Fibroblast of lung (primary cell): ENCODE measurements at regions not wholly inside any gene's neighbourhood (a gene's known extent, or its start where the extent isn't known, plus 50 kb on each side); places are given as distances from the start of the nearest gene placed in this dataset.

Experiments used
- DNase-seq, 2 donors: peaks; one replicate each; pipeline versions ENCODE4 v3.0.0 to v3.0.0-alpha.2; 2010; ENCODE audit warnings: low read depth in 2 of 2
- H2AFZ ChIP-seq: 2 replicates; pipeline ENCODE4 v1.5.1; 2012; ENCODE audit warnings: low read length, control low read depth, inconsistent platforms
- H3K27ac ChIP-seq: 2 replicates; pipeline ENCODE4 v1.5.1; 2011; ENCODE audit warnings: low read length, control low read depth; ENCODE audit not compliant: insufficient read depth
- H3K27me3 ChIP-seq: 2 replicates; pipeline ENCODE4 v1.5.1; 2011; ENCODE audit warnings: mild to moderate bottlenecking, low read length; ENCODE audit not compliant: control insufficient read depth, insufficient read depth
- H3K36me3 ChIP-seq: 2 replicates; pipeline ENCODE4 v1.5.1; 2011; ENCODE audit warnings: low read length; ENCODE audit not compliant: control insufficient read depth, insufficient read depth
- H3K4me1 ChIP-seq: 2 replicates; pipeline ENCODE4 v1.5.1; 2011; ENCODE audit warnings: low read length; ENCODE audit not compliant: control insufficient read depth, insufficient read depth; ENCODE audit errors: extremely low read depth
- H3K4me2 ChIP-seq: 2 replicates; pipeline ENCODE4 v1.5.1; 2011; ENCODE audit warnings: low read length, control low read depth; ENCODE audit not compliant: insufficient read depth; ENCODE audit errors: extremely low read depth
- H3K4me3 ChIP-seq, 4 experiments: fragments of 200-600 bp in 1 of 4; sonication (generic) in 1 of 4; replicated peaks in 1 of 4; 2 replicates each; pipeline ENCODE4 v1.5.1; 2011 to 2016; ENCODE audit warnings: low read length in 4 of 4, low read depth in 3 of 4, mild to moderate bottlenecking in 3 of 4, control low read depth in 2 of 4, inconsistent platforms in 1 of 4, mixed read lengths in 1 of 4; ENCODE audit not compliant: insufficient read depth in 1 of 4; ENCODE audit errors: control extremely low read depth in 1 of 4
- H3K79me2 ChIP-seq: 2 replicates; pipeline ENCODE4 v1.5.1; 2012; ENCODE audit warnings: mild to moderate bottlenecking, low read length, inconsistent platforms; ENCODE audit not compliant: control insufficient read depth, insufficient read depth
- H3K9ac ChIP-seq: 2 replicates; pipeline ENCODE4 v1.5.1; 2011; ENCODE audit warnings: mild to moderate bottlenecking, low read length, control low read depth; ENCODE audit not compliant: insufficient read depth
- H3K9me3 ChIP-seq: 2 replicates; pipeline ENCODE4 v1.5.1; 2012; ENCODE audit warnings: low read depth, low read length; ENCODE audit not compliant: control insufficient read depth, insufficient read depth
- H4K20me1 ChIP-seq: 2 replicates; pipeline ENCODE4 v1.5.1; 2011; ENCODE audit warnings: low read length; ENCODE audit not compliant: control insufficient read depth, insufficient read depth; ENCODE audit errors: extremely low read depth
- CTCF ChIP-seq, 2 donors: IDR thresholded peaks in 1 of 2; conservative IDR thresholded peaks in 1 of 2; 1 replicate in 1 of 2; 2 replicates in 1 of 2; pipeline ENCODE4 v1.5.1; 2011 to 2012; ENCODE audit warnings: low read length in 2 of 2, control low read depth in 1 of 2, inconsistent platforms in 1 of 2, low read depth in 1 of 2, mild to moderate bottlenecking in 1 of 2
- EZH2 ChIP-seq: IDR thresholded peaks from 2 replicates; pipeline ENCODE4 v1.5.1; 2012; ENCODE audit warnings: low read length, control low read depth, mild to moderate bottlenecking; ENCODE audit errors: missing control alignments

DNA sequence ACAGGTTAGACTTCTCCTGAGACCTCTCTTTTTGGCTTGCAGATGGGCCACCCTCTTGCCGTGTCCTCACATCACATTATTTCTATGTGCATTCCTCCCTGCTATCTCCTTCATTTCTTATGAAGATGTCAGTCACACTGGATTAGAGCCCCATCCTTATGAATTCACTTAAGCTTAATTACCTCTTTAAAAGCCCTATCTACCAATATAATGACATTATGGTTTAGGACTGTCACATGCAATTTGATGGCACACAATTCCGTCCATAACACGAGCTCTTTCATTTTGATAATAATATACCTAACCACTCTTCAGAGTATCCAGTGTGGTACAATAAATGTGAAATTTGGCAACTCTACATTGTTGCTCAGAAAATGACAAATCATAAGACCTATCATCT is 1037.3 kb downstream of the DIAPH3 start:
- H3K4me2 ChIP-seq: no peak overlapping the region
- no peak overlapping the region for H3K27ac ChIP-seq
- H3K27me3 ChIP-seq: no peaks in the 10 kb centered on the region
- H3K4me1 ChIP-seq: no peaks in the 10 kb centered on the region
- H3K9me3 ChIP-seq: no peaks in the 10 kb centered on the region
- H3K4me3 ChIP-seq: no peak overlapping the region
- H3K79me2 ChIP-seq: no peaks in the 10 kb centered on the region
- no peak for TF ChIP-seq CTCF (conservative IDR thresholded peaks at IDR 0.05 in 1 of 2, IDR thresholded peaks at IDR 0.05 in 1 of 2; ENCODE audit: low read depth in 1 of 2, low read length in 2 of 2)
- TF ChIP-seq EZH2: no peak
- no peak for DNase-seq
- no peaks in the 10 kb centered on the region for H4K20me1 ChIP-seq
- H3K36me3 ChIP-seq: no peaks in the 10 kb centered on the region
- H3K9ac ChIP-seq: no peak overlapping the region
- no peak overlapping the region for H2AFZ ChIP-seq

- TF ChIP-seq EZH2: no peak
- no peak for TF ChIP-seq CTCF (conservative IDR thresholded peaks at IDR 0.05 in 1 of 2, IDR thresholded peaks at IDR 0.05 in 1 of 2; ENCODE audit: low read depth in 1 of 2, low read length in 2 of 2)
Observed at GRCh38 chr13:59133903-59134302, 1029.8 kb downstream of the DIAPH3 start.

DNA sequence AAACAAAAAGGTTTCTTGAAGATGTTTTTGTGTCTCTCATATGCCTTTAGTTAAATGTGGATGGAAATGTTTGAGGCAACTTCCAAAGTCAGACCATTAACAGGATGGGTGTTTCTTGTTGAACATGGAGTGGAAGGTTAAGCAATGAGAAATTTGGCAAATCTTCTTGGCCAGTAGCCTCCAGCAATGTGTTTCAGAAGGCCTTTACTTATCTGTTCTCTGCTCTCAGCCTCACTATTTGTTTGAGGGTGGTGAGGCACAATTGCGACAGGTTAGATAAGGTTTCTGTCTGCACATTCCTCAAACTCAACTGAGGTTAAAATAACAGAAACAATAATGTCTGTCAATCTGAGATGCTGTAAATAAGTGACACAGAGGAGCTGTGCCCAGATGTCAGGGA is 1019.0 kb downstream of the DIAPH3 start:
- no peak overlapping the region for H3K4me3 ChIP-seq
- H3K36me3 ChIP-seq: no peaks in the 10 kb centered on the region
- no peak overlapping the region for H3K27ac ChIP-seq
- H3K27me3 ChIP-seq: no peaks in the 10 kb centered on the region
- no peaks in the 10 kb centered on the region for H3K79me2 ChIP-seq
- H3K4me1 ChIP-seq: no peaks in the 10 kb centered on the region
- peak; percentile 15 to 48 for DNase-seq
- H3K9ac ChIP-seq: no peak overlapping the region
- H4K20me1 ChIP-seq: no peaks in the 10 kb centered on the region
- no peaks in the 10 kb centered on the region for H3K9me3 ChIP-seq
- no peak overlapping the region for H2AFZ ChIP-seq
- no peak for TF ChIP-seq EZH2
- TF ChIP-seq CTCF (conservative IDR thresholded peaks at IDR 0.05 in 1 of 2, IDR thresholded peaks at IDR 0.05 in 1 of 2; ENCODE audit: low read depth in 1 of 2, low read length in 2 of 2): no peak
- no peak overlapping the region for H3K4me2 ChIP-seq

More at GRCh38 chr13:59133903-59134302, 1029.8 kb downstream of the DIAPH3 start:
- Histone ChIP-seq H3K4me3 (no peak overlapping the region), H3K27me3 (no peaks in the 10 kb centered on the region), H3K36me3 (no peaks in the 10 kb centered on the region), H3K9me3 (no peaks in the 10 kb centered on the region), H3K4me2 (no peak overlapping the region), H3K79me2 (no peaks in the 10 kb centered on the region), H3K4me1 (no peaks in the 10 kb centered on the region), H4K20me1 (no peaks in the 10 kb centered on the region), H2AFZ (no peak overlapping the region), H3K9ac (no peak overlapping the region), H3K27ac (no peak overlapping the region)
- DNase-seq: no peak
